Trophoblast cell (in vitro differentiated cells and primary cell): ENCODE measurements at regions not wholly inside any gene's neighbourhood (a gene's known extent, or its start where the extent isn't known, plus 50 kb on each side); places are given as distances from the start of the nearest gene placed in this dataset.

Experiments
- DNase-seq, 2 donors: peaks; one replicate each; pipeline ENCODE4 v3.0.0-alpha.2; 2016
- H2AFZ ChIP-seq: 2 replicates; pipeline ENCODE4 v1.6.1; 2013; ENCODE audit warnings: low read length, moderate library complexity, mild to moderate bottlenecking; ENCODE audit not compliant: insufficient read depth, poor library complexity
- H2AK5ac ChIP-seq: 2 replicates; pipeline ENCODE4 v1.6.1; 2013; ENCODE audit warnings: mild to moderate bottlenecking, low read length
- H2BK120ac ChIP-seq: 2 replicates; pipeline ENCODE4 v1.6.1; 2013; ENCODE audit warnings: low read length, mild to moderate bottlenecking, moderate library complexity; ENCODE audit not compliant: insufficient read depth, poor library complexity
- H2BK12ac ChIP-seq: 2 replicates; pipeline ENCODE4 v1.6.1; 2013; ENCODE audit warnings: mild to moderate bottlenecking, low read length, moderate library complexity
- H2BK5ac ChIP-seq: 2 replicates; pipeline ENCODE4 v1.6.1; 2013; ENCODE audit warnings: low read length, low read depth, moderate library complexity, mild to moderate bottlenecking; ENCODE audit not compliant: poor library complexity
- H3K14ac ChIP-seq: 2 replicates; pipeline ENCODE4 v1.6.1; 2013; ENCODE audit warnings: mild to moderate bottlenecking, low read length
- H3K18ac ChIP-seq: 2 replicates; pipeline ENCODE4 v1.6.1; 2013; ENCODE audit warnings: mild to moderate bottlenecking, low read length
- H3K23ac ChIP-seq: 2 replicates; pipeline ENCODE4 v1.6.1; 2013; ENCODE audit warnings: low read length
- H3K27ac ChIP-seq: 2 replicates; pipeline ENCODE4 v1.5.1; 2013; ENCODE audit warnings: low read depth, mild to moderate bottlenecking, inconsistent platforms, low read length, moderate library complexity
- H3K27me3 ChIP-seq: 2 replicates; pipeline ENCODE4 v1.6.1; 2013; ENCODE audit warnings: inconsistent platforms, mild to moderate bottlenecking, low read length, moderate library complexity; ENCODE audit not compliant: insufficient read depth
- H3K36me3 ChIP-seq, 2 experiments: 1 replicate in 1 of 2; 2 replicates in 1 of 2; pipeline ENCODE4 v1.6.1; 2013; ENCODE audit warnings: low read length in 2 of 2, mild to moderate bottlenecking in 2 of 2, moderate library complexity in 1 of 2; ENCODE audit not compliant: insufficient read depth in 2 of 2, control insufficient read depth in 1 of 2
- H3K4ac ChIP-seq: 2 replicates; pipeline ENCODE4 v1.6.1; 2013; ENCODE audit warnings: low read depth, mild to moderate bottlenecking, low read length, moderate library complexity
- H3K4me1 ChIP-seq, 2 experiments: 1 replicate in 1 of 2; 2 replicates in 1 of 2; pipeline ENCODE4 v1.6.1; 2013; ENCODE audit warnings: low read length in 2 of 2, mild to moderate bottlenecking in 2 of 2, moderate library complexity in 1 of 2; ENCODE audit not compliant: insufficient read depth in 2 of 2, control insufficient read depth in 1 of 2
- H3K4me2 ChIP-seq: 2 replicates; pipeline ENCODE4 v1.6.1; 2013; ENCODE audit warnings: inconsistent platforms, mild to moderate bottlenecking, low read length, moderate library complexity
- H3K4me3 ChIP-seq: 2 replicates; pipeline ENCODE4 v1.5.1; 2013; ENCODE audit warnings: mild to moderate bottlenecking, low read depth, low read length, inconsistent platforms
- H3K79me1 ChIP-seq: one replicate; pipeline ENCODE4 v1.6.1; 2013; ENCODE audit warnings: low read length
- H3K79me2 ChIP-seq: 2 replicates; pipeline ENCODE4 v1.6.1; 2013; ENCODE audit warnings: low read length, mild to moderate bottlenecking; ENCODE audit not compliant: control insufficient read depth, insufficient read depth, poor library complexity
- H3K9ac ChIP-seq: 2 replicates; pipeline ENCODE4 v1.6.1; 2013; ENCODE audit warnings: mild to moderate bottlenecking, low read length
- H3K9me3 ChIP-seq: 2 replicates; pipeline ENCODE4 v1.6.1; 2013; ENCODE audit warnings: low read depth, mild to moderate bottlenecking, control low read depth, inconsistent platforms, low read length; ENCODE audit not compliant: insufficient read depth
- H4K12ac ChIP-seq: 2 replicates; pipeline ENCODE4 v1.6.1; 2013; ENCODE audit warnings: low read depth, mild to moderate bottlenecking, low read length, moderate library complexity
- H4K8ac ChIP-seq: 2 replicates; pipeline ENCODE4 v1.6.1; 2013; ENCODE audit warnings: low read depth, mild to moderate bottlenecking, low read length, moderate library complexity
- H4K91ac ChIP-seq: one replicate; pipeline ENCODE4 v1.6.1; 2013; ENCODE audit warnings: low read depth, mild to moderate bottlenecking, low read length, moderate library complexity
- WGBS: extraction: QIAGEN DNeasy Blood & Tissue Kit; methylation state at CpG from one replicate; pipeline ENCODE4 v1.1.7; 2013; ENCODE audit warnings: missing lambda C conversion rate; ENCODE audit not compliant: insufficient read length, insufficient coverage; ENCODE audit errors: extremely low coverage; 5-methylcytosine and 5-hydroxymethylcytosine counted together

DNA sequence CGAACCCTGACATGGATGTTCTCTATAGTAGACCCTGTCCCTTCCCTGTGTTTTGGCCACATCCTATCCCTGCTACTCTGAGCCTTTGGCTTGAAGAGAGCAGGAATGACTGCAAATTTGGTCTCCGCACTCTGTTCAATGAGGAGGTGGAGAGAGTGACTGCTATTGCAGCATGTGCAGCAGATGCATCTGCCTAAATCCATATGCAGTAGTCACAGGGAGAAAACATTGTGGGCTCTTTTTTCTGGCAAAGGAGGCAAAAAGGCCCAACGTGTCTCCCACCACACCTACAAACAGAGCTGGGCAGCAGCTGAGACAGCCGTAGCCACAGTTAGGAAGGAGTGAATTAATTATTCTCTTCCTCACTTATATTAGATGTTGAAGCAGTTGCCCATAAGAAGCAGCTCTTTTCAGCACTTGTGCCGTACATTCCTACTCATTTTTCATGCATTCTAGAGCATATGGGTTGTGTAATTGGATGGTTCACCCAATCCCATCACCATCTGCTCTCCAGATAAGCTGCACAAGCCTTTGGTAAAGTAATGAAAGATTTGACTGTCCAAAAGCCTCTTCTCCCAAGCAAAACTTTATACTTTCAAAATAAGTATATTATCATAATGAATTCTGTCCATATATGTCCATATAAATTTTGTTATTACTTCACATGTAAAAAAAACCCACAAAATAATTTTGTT is 147.9 kb upstream of the FAM47A start:
- Histone ChIP-seq H3K27ac (no peak overlapping the region), H2AFZ (no peak overlapping the region), H2BK12ac (no peak overlapping the region), H3K4ac (no peak overlapping the region), H3K23ac (no peak overlapping the region), H4K8ac (no peak overlapping the region), H2BK5ac (no peak overlapping the region), H3K4me2 (no peak overlapping the region), H3K79me2 (no peaks in the 10 kb centered on the region), H3K36me3 (no peaks in the 10 kb centered on the region), H4K91ac (no peak overlapping the region), H3K79me1 (no peaks in the 10 kb centered on the region), H3K27me3 (no peaks in the 10 kb centered on the region), H2BK120ac (no peak overlapping the region), H3K4me1 (no peaks in the 10 kb centered on the region), H3K9me3 (no peaks in the 10 kb centered on the region), H3K18ac (no peak overlapping the region), H3K4me3 (no peak overlapping the region), H4K12ac (no peak overlapping the region), H3K9ac (no peak overlapping the region), H3K14ac (no peak overlapping the region), H2AK5ac (no peak overlapping the region)
- no peak for DNase-seq
- no CpG with 5 or more reads among the region's 5 CpGs for WGBS

DNA sequence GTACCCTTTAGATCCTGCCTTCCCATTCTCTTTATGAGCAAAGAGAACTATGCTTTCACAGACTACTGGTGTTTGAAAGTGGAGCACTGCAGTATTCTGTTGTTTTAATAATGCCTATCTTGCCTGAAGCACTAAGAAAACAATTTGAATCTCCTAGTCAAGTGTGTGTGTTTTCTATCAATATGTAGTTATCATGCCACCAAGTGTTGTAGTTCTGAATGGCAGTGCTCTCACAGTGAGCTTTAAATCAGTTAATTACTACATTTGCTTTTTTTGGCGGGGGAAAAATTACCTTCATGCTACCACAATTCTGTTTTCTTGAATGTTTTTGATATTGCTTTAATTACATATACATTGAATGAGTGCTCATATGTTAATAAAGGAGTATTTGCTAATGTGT is 143.6 kb upstream of the FAM47A start:
- Histone ChIP-seq H3K27me3 (no peaks in the 10 kb centered on the region), H3K4ac (no peak overlapping the region), H2BK120ac (no peak overlapping the region), H3K18ac (no peak overlapping the region), H4K8ac (no peak overlapping the region), H3K36me3 (no peaks in the 10 kb centered on the region), H3K79me1 (no peaks in the 10 kb centered on the region), H3K4me1 (no peaks in the 10 kb centered on the region), H3K79me2 (no peaks in the 10 kb centered on the region), H3K23ac (no peak overlapping the region), H3K4me3 (no peak overlapping the region), H4K91ac (no peak overlapping the region), H2AFZ (no peak overlapping the region), H2BK5ac (no peak overlapping the region), H3K9ac (no peak overlapping the region), H3K9me3 (no peaks in the 10 kb centered on the region), H3K14ac (no peak overlapping the region), H2BK12ac (no peak overlapping the region), H3K4me2 (no peak overlapping the region), H3K27ac (no peak overlapping the region), H2AK5ac (no peak overlapping the region), H4K12ac (no peak overlapping the region)
- DNase-seq = no peak
- WGBS = no CpG with 5 or more reads among the region's 1 CpG

DNA sequence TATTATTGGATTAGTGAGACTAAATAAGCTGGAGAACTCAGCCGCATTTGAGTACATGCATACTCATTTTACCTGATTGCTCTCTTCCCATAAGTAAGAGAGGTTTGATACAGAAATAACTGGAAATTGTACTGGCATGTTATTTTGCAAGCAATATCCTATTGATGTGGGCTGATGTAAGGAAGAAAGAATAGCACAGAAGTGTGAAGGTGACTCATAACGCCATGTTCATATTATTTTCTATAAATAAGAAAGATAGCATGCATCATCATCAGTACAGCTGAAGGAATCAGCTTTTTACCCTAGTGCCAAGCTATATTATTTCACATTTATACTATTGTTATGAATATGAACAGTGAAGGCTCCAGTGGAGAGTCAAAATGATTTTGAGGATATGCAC is 138.3 kb upstream of the FAM47A start:
- Histone ChIP-seq H4K12ac (no peak overlapping the region), H3K36me3 (no peaks in the 10 kb centered on the region), H3K4ac (no peak overlapping the region), H3K79me1 (no peaks in the 10 kb centered on the region), H4K8ac (no peak overlapping the region), H2AK5ac (no peak overlapping the region), H3K4me1 (no peaks in the 10 kb centered on the region), H2BK120ac (no peak overlapping the region), H3K4me3 (no peak overlapping the region), H3K18ac (no peak overlapping the region), H2BK12ac (no peak overlapping the region), H3K4me2 (no peak overlapping the region), H3K27me3 (no peaks in the 10 kb centered on the region), H3K9ac (no peak overlapping the region), H3K9me3 (no peaks in the 10 kb centered on the region), H3K14ac (no peak overlapping the region), H3K23ac (no peak overlapping the region), H4K91ac (no peak overlapping the region), H2BK5ac (no peak overlapping the region), H3K27ac (no peak overlapping the region), H3K79me2 (no peaks in the 10 kb centered on the region), H2AFZ (no peak overlapping the region)
- DNase-seq = no peak
- no CpG with 5 or more reads among the region's 2 CpGs for WGBS

DNA sequence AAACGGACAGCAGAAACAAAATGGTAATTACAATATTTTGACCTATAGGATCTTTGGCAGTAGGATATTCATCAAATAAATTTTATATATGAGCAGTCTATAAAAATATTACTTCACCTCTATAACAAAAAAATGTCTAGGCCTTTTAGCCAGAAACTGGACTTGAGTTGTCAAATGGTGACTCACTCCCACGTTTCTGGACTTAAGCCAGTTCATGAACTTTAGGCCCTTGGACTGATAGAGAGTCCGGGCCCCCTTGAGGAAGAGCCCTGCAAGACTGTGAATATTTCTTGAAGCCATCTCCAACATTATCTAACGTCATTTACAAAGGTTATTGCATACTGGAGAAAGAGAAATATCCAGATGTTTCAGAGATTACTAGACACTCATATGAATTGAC is 106.8 kb upstream of the FAM47A start:
- Histone ChIP-seq H4K91ac (no peak overlapping the region), H3K9me3 (no peaks in the 10 kb centered on the region), H2BK5ac (no peak overlapping the region), H3K14ac (no peak overlapping the region), H2AFZ (no peak overlapping the region), H3K27me3 (no peaks in the 10 kb centered on the region), H3K18ac (no peak overlapping the region), H3K36me3 (no peaks in the 10 kb centered on the region), H3K79me1 (no peaks in the 10 kb centered on the region), H3K23ac (no peak overlapping the region), H3K27ac (no peak overlapping the region), H2AK5ac (no peak overlapping the region), H3K4me1 (no peaks in the 10 kb centered on the region), H2BK120ac (no peak overlapping the region), H4K8ac (no peak overlapping the region), H2BK12ac (no peak overlapping the region), H3K4me2 (no peak overlapping the region), H4K12ac (no peak overlapping the region), H3K4ac (no peak overlapping the region), H3K9ac (no peak overlapping the region), H3K79me2 (no peaks in the 10 kb centered on the region), H3K4me3 (no peak overlapping the region)
- no CpG with 5 or more reads among the region's 4 CpGs for WGBS
- no peak for DNase-seq
